NOMO-1 (cell line): ENCODE measurements at regions not wholly inside any gene's neighbourhood (a gene's known extent, or its start where the extent isn't known, plus 50 kb on each side); places are given as distances from the start of the nearest gene placed in this dataset.
"Not testable (repeated sequence)": the region's sequence is repeated elsewhere in the genome, so short reads cannot be mapped to it uniquely, and the experiment has no call there.

Experiments used
- DNase-seq, 2 experiments: peaks; one replicate each; lab custom pipeline; 2025; ENCODE audit not compliant: unreplicated experiment in 2 of 2; lab: John Stamatoyannopoulos, UW

GRCh38 chr11:79525257-79525656 is 84.4 kb upstream of the TENM4 start:
- no peak for DNase-seq

GRCh38 chr11:79522626-79523025 is 81.8 kb upstream of the TENM4 start:
- no peak for DNase-seq

GRCh38 chr11:79520086-79520485 is 79.3 kb upstream of the TENM4 start:
- no peak for DNase-seq

- DNase-seq: no peak
These were observed 75.0 kb upstream of the TENM4 start for GRCh38 chr11:79515781-79516180.

GRCh38 chr11:79514695-79515094 is 73.9 kb upstream of the TENM4 start:
- no peak for DNase-seq

GRCh38 chr11:79514290-79514689 is 73.5 kb upstream of the TENM4 start:
- no peak for DNase-seq

- DNase-seq: no peak
These were observed 72.1 kb upstream of the TENM4 start for GRCh38 chr11:79512706-79513469.

- no peak for DNase-seq
These were observed 70.1 kb upstream of the TENM4 start for GRCh38 chr11:79510960-79511359.

- DNase-seq: no peak
These were observed 67.6 kb upstream of the TENM4 start for GRCh38 chr11:79508461-79508860.

GRCh38 chr11:79507706-79508105 is 66.9 kb upstream of the TENM4 start:
- no peak for DNase-seq

GRCh38 chr11:79506734-79507344 is 66.0 kb upstream of the TENM4 start:
- DNase-seq: no peak

GRCh38 chr11:79506124-79506523 is 65.3 kb upstream of the TENM4 start:
- no peak for DNase-seq

- DNase-seq: no peak
These were observed 62.2 kb upstream of the TENM4 start for GRCh38 chr11:79503028-79503427.

- no peak for DNase-seq
These were observed 60.9 kb upstream of the TENM4 start for GRCh38 chr11:79501707-79502106.

- DNase-seq: not testable (repeated sequence)
These were observed 59.1 kb upstream of the TENM4 start for GRCh38 chr11:79499929-79500328.

GRCh38 chr11:79498667-79499066 is 57.8 kb upstream of the TENM4 start:
- no peak for DNase-seq

GRCh38 chr11:79493555-79494171 is 52.8 kb upstream of the TENM4 start:
- peak; percentile 20 to 22 for DNase-seq

GRCh38 chr11:79492008-79492407 is 51.2 kb upstream of the TENM4 start:
- DNase-seq: no peak
